Upper lobe of left lung (tissue), 4 donors: ENCODE measurements at regions not wholly inside any gene's neighbourhood (a gene's known extent, or its start where the extent isn't known, plus 50 kb on each side); places are given as distances from the start of the nearest gene placed in this dataset.

Experiments
- CTCF ChIP-seq, 6 experiments: fragments of 450-650 bp in 4 of 6; fragments of 200-600 bp in 2 of 6; sonication (generic) in 2 of 6; IDR thresholded peaks; one replicate each; pipeline ENCODE4 v1.5.1; 2016 to 2019; ENCODE audit warnings: antibody characterized with exemption in 6 of 6
- EP300 ChIP-seq, 4 donors: sonication (generic); formaldehyde crosslinking; IDR thresholded peaks; one replicate each; pipeline ENCODE4 v1.5.1; 2017; ENCODE audit warnings: antibody characterized with exemption in 4 of 4, control low read depth in 2 of 4
- POLR2A ChIP-seq, 4 donors: fragments of 450-650 bp; IDR thresholded peaks; one replicate each; pipeline ENCODE4 v1.5.1; 2016 to 2017; ENCODE audit warnings: antibody characterized with exemption in 4 of 4, mild to moderate bottlenecking in 2 of 4

- TF ChIP-seq POLR2A (IDR thresholded peaks at IDR 0.05) (no peak), CTCF (IDR thresholded peaks at IDR 0.05) (no peak), EP300 (IDR thresholded peaks at IDR 0.05) (no peak)
Observed at GRCh38 chr5:163622799-163623198, 117.4 kb downstream of the MAT2B start.
